Activated CD8-positive, alpha-beta T cell treated with anti-CD3 and anti-CD28 coated beads for 36 hours (primary cell): ENCODE measurements at regions not wholly inside any gene's neighbourhood (a gene's known extent, or its start where the extent isn't known, plus 50 kb on each side); places are given as distances from the start of the nearest gene placed in this dataset.

Experiments
- ATAC-seq: fragments of 200-7000 bp; cut with Tn5 transposase; one replicate; pipeline ENCODE4 v1.10.0; 2021; ENCODE audit warnings: mild to moderate bottlenecking, moderate library complexity
- CTCF ChIA-PET: fragments of 350-600 bp; sonication (Branson Sonifier 250); formaldehyde crosslinking; loops from one replicate; lab custom pipeline; 2021; ENCODE audit warnings: antibody characterized with exemption; lab: Charles Lee
- POLR2A ChIA-PET: fragments of 350-600 bp; sonication (Branson Sonifier 250); formaldehyde crosslinking; loops from one replicate; lab custom pipeline; 2021; ENCODE audit warnings: antibody characterized with exemption; lab: Charles Lee
- DNase-seq: peaks from one replicate; pipeline ENCODE4 v3.0.0-alpha.2; 2020
- H3K27ac Mint-ChIP-seq: one replicate; pipeline ENCODE4 v1.8.0; 2021; ENCODE audit warnings: mild to moderate bottlenecking, mixed read lengths
- H3K27me3 Mint-ChIP-seq: one replicate; pipeline ENCODE4 v1.8.0; 2021; ENCODE audit warnings: mixed read lengths
- H3K36me3 Mint-ChIP-seq: one replicate; pipeline ENCODE4 v1.8.0; 2021; ENCODE audit warnings: low read depth, mixed read lengths
- H3K4me1 Mint-ChIP-seq: one replicate; pipeline ENCODE4 v1.8.0; 2021; ENCODE audit warnings: low read depth, mixed read lengths
- H3K4me3 Mint-ChIP-seq: one replicate; pipeline ENCODE4 v1.8.0; 2021; ENCODE audit warnings: mild to moderate bottlenecking, moderate library complexity, mixed read lengths
- H3K9me3 Mint-ChIP-seq: one replicate; pipeline ENCODE4 v1.8.0; 2021; ENCODE audit warnings: mixed read lengths
- intact Hi-C: fragments of 100-400 bp; cut with micrococcal nuclease; formaldehyde crosslinking; loops from one replicate; pipeline ENCODE4 v1.10.0; 2022
- TF ChIP-seq, protein P1 (sequence below): fragments of 200-600 bp; IDR thresholded peaks from one replicate; pipeline ENCODE4 v1.8.0; 2022; ENCODE audit warnings: antibody characterized with exemption, mild to moderate bottlenecking

DNA sequence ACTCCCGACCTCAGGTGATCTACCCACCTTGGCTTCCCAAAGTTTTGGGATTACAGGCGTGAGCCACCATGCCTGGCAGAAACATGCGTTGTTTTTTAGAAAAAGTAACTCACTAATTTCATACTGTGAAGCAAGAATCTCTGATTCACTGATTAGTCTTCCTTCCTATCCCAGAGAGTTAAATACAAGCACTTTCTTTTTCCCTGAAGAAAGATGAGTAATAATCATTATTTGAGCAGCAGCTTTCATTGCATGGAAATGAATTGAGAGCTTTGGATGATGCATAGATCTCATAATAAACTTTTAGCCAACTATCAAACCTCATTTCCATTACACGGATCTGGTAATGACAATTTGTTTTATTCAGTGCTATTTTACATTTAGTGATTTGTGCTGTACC is 892.5 kb upstream of the EYS start:
- Mint-ChIP-seq H3K27me3 (no peaks in the 10 kb centered on the region), H3K9me3 (peaks cover 11% of the 10 kb centered on the region), H3K36me3 (no peaks in the 10 kb centered on the region), H3K4me1 (no peaks in the 10 kb centered on the region), H3K4me3 (no peak overlapping the region), H3K27ac (no peak overlapping the region)
- DNase-seq = no peak
- intact Hi-C loops = no loop called here
- CTCF ChIA-PET = no interaction called here
- TF ChIP-seq, protein P1, sequence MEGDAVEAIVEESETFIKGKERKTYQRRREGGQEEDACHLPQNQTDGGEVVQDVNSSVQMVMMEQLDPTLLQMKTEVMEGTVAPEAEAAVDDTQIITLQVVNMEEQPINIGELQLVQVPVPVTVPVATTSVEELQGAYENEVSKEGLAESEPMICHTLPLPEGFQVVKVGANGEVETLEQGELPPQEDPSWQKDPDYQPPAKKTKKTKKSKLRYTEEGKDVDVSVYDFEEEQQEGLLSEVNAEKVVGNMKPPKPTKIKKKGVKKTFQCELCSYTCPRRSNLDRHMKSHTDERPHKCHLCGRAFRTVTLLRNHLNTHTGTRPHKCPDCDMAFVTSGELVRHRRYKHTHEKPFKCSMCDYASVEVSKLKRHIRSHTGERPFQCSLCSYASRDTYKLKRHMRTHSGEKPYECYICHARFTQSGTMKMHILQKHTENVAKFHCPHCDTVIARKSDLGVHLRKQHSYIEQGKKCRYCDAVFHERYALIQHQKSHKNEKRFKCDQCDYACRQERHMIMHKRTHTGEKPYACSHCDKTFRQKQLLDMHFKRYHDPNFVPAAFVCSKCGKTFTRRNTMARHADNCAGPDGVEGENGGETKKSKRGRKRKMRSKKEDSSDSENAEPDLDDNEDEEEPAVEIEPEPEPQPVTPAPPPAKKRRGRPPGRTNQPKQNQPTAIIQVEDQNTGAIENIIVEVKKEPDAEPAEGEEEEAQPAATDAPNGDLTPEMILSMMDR = no peak
- ATAC-seq = no peak
- POLR2A ChIA-PET = no interaction called here

DNA sequence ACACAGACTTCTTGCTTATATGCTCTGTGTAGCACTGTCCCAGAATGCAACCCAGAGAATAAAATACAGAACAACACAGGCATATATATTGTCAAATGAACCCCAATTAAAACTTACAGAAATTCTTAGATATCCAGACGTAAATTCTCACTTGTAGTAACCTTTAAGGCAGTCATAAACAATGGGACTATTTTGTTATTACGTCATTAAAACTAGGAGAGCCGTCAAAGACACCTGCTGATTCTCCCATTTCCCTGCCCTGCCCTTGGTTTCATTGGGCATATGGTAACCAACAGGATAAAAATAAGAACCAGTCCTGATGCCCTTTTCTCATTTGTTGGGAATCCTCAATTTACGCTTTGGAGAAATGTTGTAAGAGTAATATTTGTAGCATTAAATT is 871.3 kb upstream of the EYS start:
- H3K9me3 Mint-ChIP-seq = peaks cover 4% of the 10 kb centered on the region
- CTCF ChIA-PET = no interaction called here
- no peaks in the 10 kb centered on the region for H3K36me3 Mint-ChIP-seq
- ATAC-seq = no peak
- H3K4me3 Mint-ChIP-seq = no peak overlapping the region
- intact Hi-C loops = no loop called here
- H3K27me3 Mint-ChIP-seq = no peaks in the 10 kb centered on the region
- TF ChIP-seq, protein P1 = no peak
- POLR2A ChIA-PET = no interaction called here
- no peak overlapping the region for H3K27ac Mint-ChIP-seq
- no peak for DNase-seq
- H3K4me1 Mint-ChIP-seq = no peaks in the 10 kb centered on the region

DNA sequence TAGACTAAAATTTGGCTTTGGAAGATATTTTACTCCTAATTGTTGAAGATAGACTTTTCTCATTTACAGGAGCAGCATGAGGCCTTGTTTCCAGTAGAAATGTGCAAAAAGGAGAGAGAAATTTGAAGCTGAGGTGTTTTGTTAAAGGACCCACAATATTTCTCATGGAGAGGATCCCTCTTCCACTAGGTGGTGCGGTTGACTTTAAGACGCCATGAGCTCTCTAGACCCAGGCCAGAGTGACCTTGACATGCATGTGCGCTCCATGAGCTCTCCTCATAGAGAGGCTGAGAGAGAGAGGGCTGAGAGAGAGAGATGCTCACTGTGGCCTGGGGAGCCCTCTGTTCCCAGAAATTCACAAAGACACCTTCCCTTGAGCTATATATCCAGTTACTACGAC is 861.2 kb upstream of the EYS start:
- ATAC-seq = no peak
- H3K27me3 Mint-ChIP-seq = no peaks in the 10 kb centered on the region
- CTCF ChIA-PET = no interaction called here
- H3K27ac Mint-ChIP-seq = no peak overlapping the region
- TF ChIP-seq, protein P1 = no peak
- intact Hi-C loops = no loop called here
- H3K4me1 Mint-ChIP-seq = no peaks in the 10 kb centered on the region
- POLR2A ChIA-PET = no interaction called here
- peaks cover 2% of the 10 kb centered on the region for H3K9me3 Mint-ChIP-seq
- no peak for DNase-seq
- H3K36me3 Mint-ChIP-seq = no peaks in the 10 kb centered on the region
- no peak overlapping the region for H3K4me3 Mint-ChIP-seq

DNA sequence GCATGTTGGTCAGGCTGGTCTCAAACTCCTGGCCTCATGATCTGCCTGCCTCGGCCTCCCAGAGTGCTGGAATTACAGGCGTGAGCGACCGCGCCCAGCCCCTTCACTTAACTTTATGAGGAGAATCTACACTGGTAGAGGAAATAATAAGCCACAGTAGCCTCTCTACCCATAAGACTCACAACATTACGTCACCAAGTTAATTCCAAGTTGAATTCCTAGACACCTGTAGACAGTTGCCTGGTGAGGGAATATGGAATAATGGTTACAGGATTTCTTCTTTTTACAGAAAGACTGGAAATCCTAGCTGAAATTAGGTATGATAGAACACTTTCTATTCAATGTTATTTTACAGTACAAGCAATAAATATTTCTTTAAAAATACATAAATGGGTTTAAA is 854.5 kb upstream of the EYS start:
- Mint-ChIP-seq H3K9me3 (peaks cover 14% of the 10 kb centered on the region), H3K27me3 (no peaks in the 10 kb centered on the region), H3K36me3 (no peaks in the 10 kb centered on the region), H3K4me1 (no peaks in the 10 kb centered on the region), H3K4me3 (no peak overlapping the region), H3K27ac (no peak overlapping the region)
- intact Hi-C loops = no loop called here
- no peak for DNase-seq
- CTCF ChIA-PET = no interaction called here
- POLR2A ChIA-PET = no interaction called here
- ATAC-seq = no peak
- TF ChIP-seq, protein P1 = no peak

DNA sequence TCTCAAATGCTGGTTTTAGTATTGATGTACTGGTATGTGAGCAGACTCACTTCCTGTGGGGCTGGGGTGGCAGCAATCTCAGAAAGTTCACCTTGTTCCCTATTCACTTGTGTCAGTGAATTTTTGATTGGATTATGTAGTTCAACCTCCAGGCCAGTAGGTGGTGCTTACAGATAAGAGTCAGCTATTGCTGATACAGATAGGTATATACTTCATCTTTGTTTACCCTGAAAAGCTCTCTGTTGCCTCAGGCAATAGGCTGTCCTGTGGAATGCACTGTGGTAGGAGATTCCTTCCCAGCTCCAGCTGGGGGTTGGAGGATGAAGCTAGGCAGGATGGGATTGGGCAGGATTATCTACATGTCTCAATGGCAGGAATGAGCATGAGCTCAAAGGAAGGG is 851.2 kb upstream of the EYS start:
- Mint-ChIP-seq H3K36me3 (no peaks in the 10 kb centered on the region), H3K9me3 (peaks cover 23% of the 10 kb centered on the region), H3K27ac (no peak overlapping the region), H3K4me3 (no peak overlapping the region), H3K4me1 (no peaks in the 10 kb centered on the region), H3K27me3 (no peaks in the 10 kb centered on the region)
- ChIA-PET POLR2A (no interaction called here), CTCF (interaction anchor here (1.7 kb wide), 1 partner anchor 104 kb away, joined by 3 read pairs; no protein-coding TSS in a partner anchor)
- intact Hi-C loops = no loop called here
- TF ChIP-seq, protein P1 = peak; percentile 26
- DNase-seq (no peak), ATAC-seq (no peak)
